ENCODE measurements at regions not wholly inside any gene's neighbourhood (a gene's known extent, or its start where the extent isn't known, plus 50 kb on each side); places are given as distances from the start of the nearest gene placed in this dataset.

- Histone ChIP-seq H3K4me3 (replicated peaks in 1 of 3; ENCODE audit: insufficient read depth in 1 of 3, low read depth in 2 of 3, low read length in 3 of 3) (no peak overlapping the region), H3K4me2 (ENCODE audit: low read depth, low read length) (no peak overlapping the region), H3K79me2 (ENCODE audit: insufficient read depth, low read length) (no peaks in the 10 kb centered on the region), H3K36me3 (replicated peaks in 1 of 2; ENCODE audit: control insufficient read depth in 1 of 2, insufficient read depth in 2 of 2, low read length in 2 of 2) (no peaks in the 10 kb centered on the region), H4K20me1 (ENCODE audit: insufficient read depth, low read length) (no peaks in the 10 kb centered on the region), H3K9me3 (ENCODE audit: low read length) (no peaks in the 10 kb centered on the region), H3K4me1 (ENCODE audit: insufficient read depth, low read length) (peaks cover 9% of the 10 kb centered on the region), H3K9ac (ENCODE audit: insufficient read depth, low read depth, low read length) (no peak overlapping the region), H3K27me3 (ENCODE audit: control insufficient read depth in 1 of 2, insufficient read depth in 2 of 2, low read length in 2 of 2) (no peaks in the 10 kb centered on the region), H2AFZ (ENCODE audit: low read length) (no peak overlapping the region), H3K27ac (ENCODE audit: extremely low read length, insufficient read depth, low read length) (no peak overlapping the region)
- ChIA-PET POLR2A (no interaction called here), CTCF (ENCODE audit: low intra/inter-chr PET ratio, low total read pairs) (no interaction called here)
- intact Hi-C loops (cut with micrococcal nuclease; ENCODE audit: unreplicated experiment), result no loop called here
- BruUV-seq (replicated peaks), result no TSS peak
- in situ Hi-C loops (cut with HindIII; ENCODE audit: extremely low pct_ligation_motif_present, low pct_unique_long_range_greater_than_20kb), result no loop called here
- ATAC-seq (peak; percentile 81), DNase-seq (ENCODE audit: low spot score) (peak; percentile 70), FAIRE-seq (peak; percentile 44)
- WGBS (ENCODE audit: low lambda C conversion rate), result 3% methylated on average over 4 of the region's 5 CpGs
- TF ChIP-seq ZNF713 (CRISPR knock-in tag; IDR thresholded peaks at IDR 0.05) (no peak), STAT5B (CRISPR knock-in tag; IDR thresholded peaks at IDR 0.05) (no peak), MXD3 (CRISPR knock-in tag; IDR thresholded peaks at IDR 0.05) (no peak), ZNF282 (IDR thresholded peaks at IDR 0.05; ENCODE audit: partially characterized antibody) (no peak), FOXO4 (CRISPR knock-in tag; conservative IDR thresholded peaks at IDR 0.05) (no peak), MXD1 (CRISPR knock-in tag; IDR thresholded peaks at IDR 0.05) (no peak), PHB2 (IDR thresholded peaks at IDR 0.05; ENCODE audit: partially characterized antibody) (no peak), POGK (CRISPR knock-in tag; conservative IDR thresholded peaks at IDR 0.05) (no peak), NR2F1 (CRISPR knock-in tag; IDR thresholded peaks at IDR 0.05) (peak in 1 of 2 experiments; percentile 65; a peak in 2 of 4 replicates), ZSCAN31 (CRISPR knock-in tag; IDR thresholded peaks at IDR 0.05; ENCODE audit: low read depth) (no peak), ZNF558 (CRISPR knock-in tag; IDR thresholded peaks at IDR 0.05; ENCODE audit: borderline replicate concordance) (no peak), SP1 (IDR thresholded peaks at IDR 0.05) (no peak), SP1 (CRISPR knock-in tag; IDR thresholded peaks at IDR 0.05) (no peak), KAT2B (IDR thresholded peaks at IDR 0.05; ENCODE audit: borderline replicate concordance, low read depth, low read length) (no peak), SNAPC2 (CRISPR knock-in tag; IDR thresholded peaks at IDR 0.05) (no peak), SIN3B (IDR thresholded peaks at IDR 0.05; ENCODE audit: low read length) (no peak), CREM (IDR thresholded peaks at IDR 0.05) (no peak), CREM (CRISPR knock-in tag; IDR thresholded peaks at IDR 0.05) (no peak), ZNF354B (CRISPR knock-in tag; IDR thresholded peaks at IDR 0.05) (no peak), NCOA2 (CRISPR knock-in tag; IDR thresholded peaks at IDR 0.05) (no peak), PRMT3 (CRISPR knock-in tag; IDR thresholded peaks at IDR 0.05; ENCODE audit: borderline replicate concordance, low read depth) (no peak), HHEX (CRISPR knock-in tag; IDR thresholded peaks at IDR 0.05) (no peak), CAMTA2 (CRISPR knock-in tag; IDR thresholded peaks at IDR 0.05; ENCODE audit: borderline replicate concordance) (no peak), TOE1 (CRISPR knock-in tag; IDR thresholded peaks at IDR 0.05) (no peak)
Measured at GRCh38 chrX:13397878-13398818, 78.3 kb upstream of the ATXN3L start.

Data from HepG2 (cell line).